IPS DF 6.9 (cell line): ENCODE measurements at regions not wholly inside any gene's neighbourhood (a gene's known extent, or its start where the extent isn't known, plus 50 kb on each side); places are given as distances from the start of the nearest gene placed in this dataset.

Source experiments
- DNase-seq: peaks from one replicate; pipeline ENCODE4 v3.0.0-alpha.2; 2013; ENCODE audit warnings: low read depth, low spot score
- H3K27ac ChIP-seq: one replicate; pipeline ENCODE4 v1.5.1; 2013; ENCODE audit warnings: low read length, control low read depth
- H3K27me3 ChIP-seq: 2 replicates; pipeline ENCODE4 v1.6.1; 2013; ENCODE audit warnings: mild to moderate bottlenecking, low read length; ENCODE audit not compliant: control insufficient read depth, insufficient read depth
- H3K36me3 ChIP-seq: 2 replicates; pipeline ENCODE4 v1.6.1; 2013; ENCODE audit warnings: low read length; ENCODE audit not compliant: control insufficient read depth, insufficient read depth
- H3K4me1 ChIP-seq: 2 replicates; pipeline ENCODE4 v1.6.1; 2013; ENCODE audit warnings: low read length; ENCODE audit not compliant: control insufficient read depth, insufficient read depth
- H3K4me3 ChIP-seq: 2 replicates; pipeline ENCODE4 v1.5.1; 2013; ENCODE audit warnings: mild to moderate bottlenecking, low read length
- H3K9me3 ChIP-seq: 2 replicates; pipeline ENCODE4 v1.6.1; 2013; ENCODE audit warnings: low read length, inconsistent platforms; ENCODE audit not compliant: control insufficient read depth, insufficient read depth
- WGBS: extraction: QIAGEN DNeasy Blood & Tissue Kit; methylation state at CpG from one replicate; pipeline ENCODE4 v1.1.7; 2013; ENCODE audit warnings: mixed read lengths, missing lambda C conversion rate; ENCODE audit not compliant: insufficient read length, insufficient coverage; 5-methylcytosine and 5-hydroxymethylcytosine counted together

DNA sequence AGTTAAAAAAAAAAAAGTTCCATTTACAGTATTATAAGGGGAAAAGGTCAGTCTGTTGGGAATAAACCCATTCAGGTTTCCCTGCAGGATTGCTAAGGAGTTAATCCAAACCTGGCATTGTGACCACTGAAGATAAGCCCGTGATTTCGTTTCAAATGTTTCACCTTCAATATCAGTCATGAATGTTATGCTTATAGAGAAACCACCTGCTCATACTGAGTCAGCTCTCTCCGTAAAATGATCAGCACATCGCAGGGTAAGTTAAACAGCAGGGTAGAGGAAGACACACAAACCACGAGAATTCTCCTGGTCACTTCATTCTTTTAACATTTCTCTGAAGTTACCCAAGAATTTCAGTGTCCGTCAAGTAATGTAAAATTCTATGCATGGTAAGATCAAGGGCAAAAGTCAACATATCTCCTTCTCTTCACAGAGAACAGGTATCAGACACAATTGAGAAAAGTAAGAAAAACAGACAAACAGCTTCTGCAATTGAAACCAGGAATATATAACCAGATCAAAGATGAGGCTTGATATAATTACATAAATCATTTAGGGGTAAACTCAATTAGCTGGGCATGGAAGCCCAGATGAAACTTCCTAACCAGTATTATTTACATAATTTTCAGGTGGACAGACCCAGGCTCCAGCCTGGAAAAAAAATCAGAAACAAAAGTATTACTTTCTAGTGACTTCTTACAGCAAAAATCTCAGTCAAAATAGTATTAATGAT, 67.6 kb upstream of the ARHGEF3 start:
- no CpG with 5 or more reads among the region's 6 CpGs for WGBS
- no peaks in the 10 kb centered on the region for H3K9me3 ChIP-seq
- H3K4me3 ChIP-seq, result no peak overlapping the region
- H3K36me3 ChIP-seq, result no peaks in the 10 kb centered on the region
- no peaks in the 10 kb centered on the region for H3K4me1 ChIP-seq
- H3K27ac ChIP-seq, result no peak overlapping the region
- H3K27me3 ChIP-seq, result no peaks in the 10 kb centered on the region
- DNase-seq, result no peak

- no peak overlapping the region for H3K27ac ChIP-seq
- H3K27me3 ChIP-seq, result no peaks in the 10 kb centered on the region
- H3K36me3 ChIP-seq, result no peaks in the 10 kb centered on the region
- no peaks in the 10 kb centered on the region for H3K4me1 ChIP-seq
- H3K4me3 ChIP-seq, result no peak overlapping the region
- no peaks in the 10 kb centered on the region for H3K9me3 ChIP-seq
- no peak for DNase-seq
- no CpG with 5 or more reads among the region's 5 CpGs for WGBS
Observed at GRCh38 chr3:56868706-56869105, 67.0 kb upstream of the ARHGEF3 start.

DNA sequence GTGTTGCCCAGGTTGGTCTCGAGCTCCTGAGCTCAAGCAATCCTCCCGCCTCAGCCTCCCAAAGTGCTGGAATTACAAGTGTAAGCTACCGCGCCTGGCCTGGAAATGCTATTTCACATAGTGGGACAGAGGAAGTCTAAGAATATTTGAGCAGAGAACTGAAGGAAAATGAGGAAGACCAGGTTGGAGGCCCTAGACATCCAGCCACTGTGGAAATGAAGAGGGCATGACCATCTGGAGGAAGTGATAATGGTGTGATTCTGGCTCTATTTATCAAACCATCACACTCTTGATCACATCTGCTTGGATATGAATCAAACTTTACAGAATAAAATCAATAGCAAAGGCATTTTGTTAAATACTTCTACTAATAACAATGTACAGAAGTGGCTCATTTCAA, 65.9 kb upstream of the ARHGEF3 start:
- no peaks in the 10 kb centered on the region for H3K4me1 ChIP-seq
- no peak overlapping the region for H3K4me3 ChIP-seq
- no peaks in the 10 kb centered on the region for H3K9me3 ChIP-seq
- H3K27ac ChIP-seq, result no peak overlapping the region
- no peaks in the 10 kb centered on the region for H3K27me3 ChIP-seq
- no peak for DNase-seq
- WGBS, result no CpG with 5 or more reads among the region's 4 CpGs
- H3K36me3 ChIP-seq, result no peaks in the 10 kb centered on the region

GRCh38 chr3:56864918-56865524, 63.3 kb upstream of the ARHGEF3 start:
- no peaks in the 10 kb centered on the region for H3K9me3 ChIP-seq
- H3K36me3 ChIP-seq, result no peaks in the 10 kb centered on the region
- H3K4me3 ChIP-seq, result no peak overlapping the region
- WGBS, result no CpG with 5 or more reads among the region's 6 CpGs
- no peaks in the 10 kb centered on the region for H3K27me3 ChIP-seq
- no peaks in the 10 kb centered on the region for H3K4me1 ChIP-seq
- no peak for DNase-seq
- no peak overlapping the region for H3K27ac ChIP-seq

GRCh38 chr3:56864090-56864489, 62.3 kb upstream of the ARHGEF3 start:
- no peaks in the 10 kb centered on the region for H3K4me1 ChIP-seq
- H3K27ac ChIP-seq, result no peak overlapping the region
- no peak for DNase-seq

GRCh38 chr3:56862352-56863062, 60.8 kb upstream of the ARHGEF3 start:
- H3K36me3 ChIP-seq, result no peaks in the 10 kb centered on the region
- H3K27ac ChIP-seq, result no peak overlapping the region
- no peaks in the 10 kb centered on the region for H3K4me1 ChIP-seq
- WGBS, result no CpG with 5 or more reads among the region's 6 CpGs
- no peaks in the 10 kb centered on the region for H3K27me3 ChIP-seq
- H3K9me3 ChIP-seq, result no peaks in the 10 kb centered on the region
- no peak for DNase-seq
- H3K4me3 ChIP-seq, result no peak overlapping the region

More at GRCh38 chr3:56864090-56864489, 62.3 kb upstream of the ARHGEF3 start:
- Histone ChIP-seq H3K4me3 (no peak overlapping the region), H3K9me3 (no peaks in the 10 kb centered on the region), H3K36me3 (no peaks in the 10 kb centered on the region), H3K27me3 (no peaks in the 10 kb centered on the region)

- no peak overlapping the region for H3K27ac ChIP-seq
- WGBS, result no CpG with 5 or more reads among the region's 3 CpGs
Observed at GRCh38 chr3:56861511-56861910, 59.8 kb upstream of the ARHGEF3 start.

DNA sequence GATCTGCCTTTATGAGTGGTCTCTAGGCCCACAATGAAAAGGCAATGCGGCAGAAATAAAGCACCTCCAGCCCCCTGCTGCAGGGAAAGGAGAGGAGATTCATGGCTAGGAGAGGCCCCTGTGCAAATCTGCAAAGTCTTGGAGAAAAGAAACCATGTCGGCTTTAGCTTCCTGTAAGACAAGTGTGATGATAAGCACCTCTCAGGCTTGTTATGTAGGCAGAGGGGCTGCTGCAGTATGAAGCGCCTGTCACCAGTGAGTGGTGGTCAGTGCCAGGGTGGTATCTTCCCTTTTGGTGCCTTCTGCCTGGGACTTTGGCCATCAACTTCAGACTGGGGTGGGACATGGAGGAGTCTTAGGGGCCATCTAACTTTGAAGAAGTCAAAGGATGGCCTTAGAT, 59.2 kb upstream of the ARHGEF3 start:
- no peak overlapping the region for H3K27ac ChIP-seq
- H3K4me3 ChIP-seq, result no peak overlapping the region
- H3K27me3 ChIP-seq, result no peaks in the 10 kb centered on the region
- no peaks in the 10 kb centered on the region for H3K4me1 ChIP-seq
- DNase-seq, result no peak
- WGBS, result no CpG with 5 or more reads among the region's 3 CpGs
- H3K36me3 ChIP-seq, result no peaks in the 10 kb centered on the region
- no peaks in the 10 kb centered on the region for H3K9me3 ChIP-seq

More at GRCh38 chr3:56861511-56861910, 59.8 kb upstream of the ARHGEF3 start:
- no peak for DNase-seq
- Histone ChIP-seq H3K4me3 (no peak overlapping the region), H3K9me3 (no peaks in the 10 kb centered on the region), H3K27me3 (no peaks in the 10 kb centered on the region), H3K4me1 (no peaks in the 10 kb centered on the region), H3K36me3 (no peaks in the 10 kb centered on the region)

DNA sequence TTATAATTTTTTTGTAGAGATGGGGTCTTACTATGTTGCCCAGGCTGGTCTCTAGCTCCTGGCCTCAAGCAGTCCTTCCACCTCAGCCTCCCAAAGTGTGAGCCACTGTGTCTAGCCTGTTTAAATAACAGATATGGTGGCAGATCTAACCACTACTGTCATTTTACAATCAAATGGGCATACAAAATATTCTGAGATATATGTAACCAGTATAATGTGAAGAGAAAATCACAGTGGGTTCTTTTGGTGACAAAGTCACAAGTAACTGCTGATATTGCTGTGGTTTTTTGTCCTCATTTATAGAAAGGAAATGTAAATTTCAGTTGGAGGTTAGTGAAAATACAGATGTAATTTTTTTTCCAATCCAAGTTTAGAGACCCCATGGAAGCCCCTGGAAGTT, 58.6 kb upstream of the ARHGEF3 start:
- Histone ChIP-seq H3K4me1 (no peaks in the 10 kb centered on the region), H3K27me3 (no peaks in the 10 kb centered on the region)

DNA sequence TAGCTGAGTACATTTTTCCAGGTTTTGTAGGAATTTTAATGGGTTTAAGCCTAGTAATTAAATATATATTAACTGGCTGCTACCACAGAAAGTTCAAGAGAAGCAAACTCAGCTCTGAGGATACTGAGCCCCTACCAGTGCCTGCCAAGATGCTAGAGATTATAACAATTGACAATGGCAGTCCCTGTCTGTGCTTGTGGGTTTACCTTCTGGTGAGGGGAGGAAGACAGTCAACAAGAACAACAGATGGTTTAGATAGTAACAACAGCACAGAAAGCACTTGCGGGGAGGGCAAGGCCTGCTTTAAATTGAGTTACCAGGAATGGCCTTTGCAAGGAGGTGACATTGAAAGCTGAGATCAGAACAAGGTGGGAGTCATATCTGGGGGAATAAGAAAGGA, 56.6 kb upstream of the ARHGEF3 start:
- no peak for DNase-seq
- H3K36me3 ChIP-seq, result no peaks in the 10 kb centered on the region
- H3K4me3 ChIP-seq, result no peak overlapping the region
- H3K27me3 ChIP-seq, result no peaks in the 10 kb centered on the region
- WGBS, result no CpG with 5 or more reads among the region's 1 CpG
- H3K9me3 ChIP-seq, result no peaks in the 10 kb centered on the region
- no peak overlapping the region for H3K27ac ChIP-seq
- H3K4me1 ChIP-seq, result no peaks in the 10 kb centered on the region

More for the DNA sequence above, 58.6 kb upstream of the ARHGEF3 start:
- no peak for DNase-seq
- Histone ChIP-seq H3K36me3 (no peaks in the 10 kb centered on the region), H3K9me3 (no peaks in the 10 kb centered on the region), H3K4me3 (no peak overlapping the region), H3K27ac (no peak overlapping the region)
